ENCODE measurements at regions not wholly inside any gene's neighbourhood (a gene's known extent, or its start where the extent isn't known, plus 50 kb on each side); places are given as distances from the start of the nearest gene placed in this dataset.

DNA sequence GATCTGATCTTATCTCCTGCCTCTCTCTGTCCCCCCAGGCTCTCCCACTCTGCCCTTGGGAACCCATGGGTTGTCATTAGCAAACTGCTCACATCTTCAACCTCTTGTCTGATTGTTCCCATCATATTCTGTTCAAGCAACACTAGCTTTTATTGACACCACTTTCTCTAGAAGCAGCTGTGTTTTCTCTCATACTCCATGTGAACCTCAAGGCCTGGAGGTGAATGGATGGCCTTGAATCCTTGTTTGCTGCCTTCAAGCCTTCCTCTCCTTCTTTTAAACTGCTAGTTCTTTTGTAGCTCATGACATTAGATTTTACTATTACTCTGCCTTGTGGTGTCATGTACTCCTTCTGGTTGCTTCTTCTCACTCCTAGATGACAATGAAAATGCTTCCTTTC is 149.5 kb upstream of the WDFY3 start:
- Histone ChIP-seq H3K4me3 (ENCODE audit: low read length) (no peak overlapping the region), H3K9ac (ENCODE audit: low read length) (no peak overlapping the region), H3K9me3 (replicated peaks; ENCODE audit: insufficient read depth, low read length) (no peaks in the 10 kb centered on the region), H2AFZ (ENCODE audit: low read length) (no peak overlapping the region), H3K9me2 (replicated peaks; ENCODE audit: insufficient read depth, low read length) (no peaks in the 10 kb centered on the region), H3K4me2 (ENCODE audit: low read depth, low read length) (no peak overlapping the region), H3K36me3 (replicated peaks; ENCODE audit: insufficient read depth, low read length) (no peaks in the 10 kb centered on the region), H3K4me1 (ENCODE audit: low read length) (no peaks in the 10 kb centered on the region), H3K79me2 (ENCODE audit: low read length) (no peaks in the 10 kb centered on the region), H3K27me3 (replicated peaks; ENCODE audit: insufficient read depth, low read length) (no peaks in the 10 kb centered on the region), H3K27ac (ENCODE audit: low read length) (no peak overlapping the region), H3F3A (ENCODE audit: insufficient read depth, low read length) (no peaks in the 10 kb centered on the region), H4K20me1 (ENCODE audit: insufficient read depth, low read length) (no peaks in the 10 kb centered on the region)
- TF ChIP-seq EZH2phosphoT487 (IDR thresholded peaks at IDR 0.05; ENCODE audit: low read length) (no peak), EZH2 (optimal IDR thresholded peaks at IDR 0.05; ENCODE audit: low read depth, low read length) (no peak)
- TF ChIP-seq, protein P1, sequence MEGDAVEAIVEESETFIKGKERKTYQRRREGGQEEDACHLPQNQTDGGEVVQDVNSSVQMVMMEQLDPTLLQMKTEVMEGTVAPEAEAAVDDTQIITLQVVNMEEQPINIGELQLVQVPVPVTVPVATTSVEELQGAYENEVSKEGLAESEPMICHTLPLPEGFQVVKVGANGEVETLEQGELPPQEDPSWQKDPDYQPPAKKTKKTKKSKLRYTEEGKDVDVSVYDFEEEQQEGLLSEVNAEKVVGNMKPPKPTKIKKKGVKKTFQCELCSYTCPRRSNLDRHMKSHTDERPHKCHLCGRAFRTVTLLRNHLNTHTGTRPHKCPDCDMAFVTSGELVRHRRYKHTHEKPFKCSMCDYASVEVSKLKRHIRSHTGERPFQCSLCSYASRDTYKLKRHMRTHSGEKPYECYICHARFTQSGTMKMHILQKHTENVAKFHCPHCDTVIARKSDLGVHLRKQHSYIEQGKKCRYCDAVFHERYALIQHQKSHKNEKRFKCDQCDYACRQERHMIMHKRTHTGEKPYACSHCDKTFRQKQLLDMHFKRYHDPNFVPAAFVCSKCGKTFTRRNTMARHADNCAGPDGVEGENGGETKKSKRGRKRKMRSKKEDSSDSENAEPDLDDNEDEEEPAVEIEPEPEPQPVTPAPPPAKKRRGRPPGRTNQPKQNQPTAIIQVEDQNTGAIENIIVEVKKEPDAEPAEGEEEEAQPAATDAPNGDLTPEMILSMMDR (IDR thresholded peaks at IDR 0.05; ENCODE audit: low read length), result no peak
- DNase-seq, result no peak

DNA sequence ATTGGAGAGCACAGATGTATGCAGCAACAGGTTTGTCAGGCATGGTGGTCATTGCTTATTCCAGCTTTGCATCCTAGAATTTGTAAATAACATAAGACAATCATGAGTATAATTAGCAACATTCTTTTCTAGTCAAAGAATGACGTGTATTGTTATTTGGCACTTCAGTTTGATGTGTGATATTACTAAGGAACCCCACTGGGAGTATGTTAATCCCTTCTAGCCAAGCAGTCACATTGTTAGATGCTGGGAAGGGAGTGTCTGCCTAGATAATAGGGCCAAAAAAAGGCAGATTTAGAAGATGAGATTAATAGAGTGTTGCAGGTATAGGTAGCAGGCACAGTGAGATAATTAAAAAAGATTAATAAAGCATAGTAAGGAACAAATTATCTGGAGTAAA is 159.2 kb upstream of the WDFY3 start:
- no peaks in the 10 kb centered on the region for H3K4me1 ChIP-seq (ENCODE audit: low read length)
- H3K36me3 ChIP-seq (replicated peaks; ENCODE audit: insufficient read depth, low read length), result no peaks in the 10 kb centered on the region
- H3K79me2 ChIP-seq (ENCODE audit: low read length), result no peaks in the 10 kb centered on the region
- no peak overlapping the region for H2AFZ ChIP-seq (ENCODE audit: low read length)
- H3K9me2 ChIP-seq (replicated peaks; ENCODE audit: insufficient read depth, low read length), result no peaks in the 10 kb centered on the region
- H3K9me3 ChIP-seq (replicated peaks; ENCODE audit: insufficient read depth, low read length), result no peaks in the 10 kb centered on the region
- no peak for DNase-seq
- H3K27ac ChIP-seq (ENCODE audit: low read length), result no peak overlapping the region
- no peak for TF ChIP-seq EZH2 (optimal IDR thresholded peaks at IDR 0.05; ENCODE audit: low read depth, low read length)
- TF ChIP-seq, protein P1 (IDR thresholded peaks at IDR 0.05; ENCODE audit: low read length), result no peak
- TF ChIP-seq EZH2phosphoT487 (IDR thresholded peaks at IDR 0.05; ENCODE audit: low read length), result no peak
- no peaks in the 10 kb centered on the region for H3K27me3 ChIP-seq (replicated peaks; ENCODE audit: insufficient read depth, low read length)
- no peaks in the 10 kb centered on the region for H3F3A ChIP-seq (ENCODE audit: insufficient read depth, low read length)
- H4K20me1 ChIP-seq (ENCODE audit: insufficient read depth, low read length), result no peaks in the 10 kb centered on the region
- H3K4me2 ChIP-seq (ENCODE audit: low read depth, low read length), result no peak overlapping the region
- no peak overlapping the region for H3K9ac ChIP-seq (ENCODE audit: low read length)
- H3K4me3 ChIP-seq (ENCODE audit: low read length), result no peak overlapping the region

DNA sequence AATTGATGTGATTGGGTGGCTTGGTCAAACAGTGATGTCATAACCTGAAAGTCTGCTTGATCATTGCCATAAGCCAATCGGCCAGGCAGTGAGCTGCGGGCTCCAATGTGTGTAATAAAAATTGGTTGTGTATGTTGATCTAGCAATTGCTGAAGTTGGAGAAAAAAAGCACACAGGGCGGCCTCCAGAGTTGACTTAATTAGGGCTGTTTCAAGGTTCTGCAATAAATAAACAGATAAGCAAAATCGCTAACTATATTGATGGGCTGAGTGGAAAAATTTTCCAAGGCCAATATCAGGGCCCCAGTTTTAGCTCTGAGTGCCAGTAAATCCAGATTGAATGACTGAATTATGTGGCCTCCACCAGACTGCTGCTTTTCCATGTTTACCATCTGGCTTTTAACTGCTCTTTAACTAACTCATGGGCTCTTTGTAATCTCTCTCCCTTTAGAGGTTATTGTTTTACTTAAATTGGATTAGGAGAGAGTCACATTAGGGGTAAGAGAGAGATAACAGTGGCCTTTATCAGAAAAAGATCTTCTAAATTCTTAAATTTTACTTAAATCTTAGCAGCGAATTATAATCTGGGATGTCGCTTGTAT is 160.6 kb upstream of the WDFY3 start:
- Histone ChIP-seq H3K27ac (ENCODE audit: low read length) (no peak overlapping the region), H3K9me3 (replicated peaks; ENCODE audit: insufficient read depth, low read length) (no peaks in the 10 kb centered on the region), H3F3A (ENCODE audit: insufficient read depth, low read length) (no peaks in the 10 kb centered on the region), H3K4me1 (ENCODE audit: low read length) (no peaks in the 10 kb centered on the region), H2AFZ (ENCODE audit: low read length) (no peak overlapping the region), H3K9me2 (replicated peaks; ENCODE audit: insufficient read depth, low read length) (no peaks in the 10 kb centered on the region), H3K9ac (ENCODE audit: low read length) (no peak overlapping the region), H3K79me2 (ENCODE audit: low read length) (no peaks in the 10 kb centered on the region), H3K36me3 (replicated peaks; ENCODE audit: insufficient read depth, low read length) (no peaks in the 10 kb centered on the region), H3K27me3 (replicated peaks; ENCODE audit: insufficient read depth, low read length) (no peaks in the 10 kb centered on the region), H3K4me3 (ENCODE audit: low read length) (no peak overlapping the region), H4K20me1 (ENCODE audit: insufficient read depth, low read length) (no peaks in the 10 kb centered on the region), H3K4me2 (ENCODE audit: low read depth, low read length) (no peak overlapping the region)
- TF ChIP-seq EZH2 (optimal IDR thresholded peaks at IDR 0.05; ENCODE audit: low read depth, low read length) (no peak), EZH2phosphoT487 (IDR thresholded peaks at IDR 0.05; ENCODE audit: low read length) (no peak)
- TF ChIP-seq, protein P1 (IDR thresholded peaks at IDR 0.05; ENCODE audit: low read length), result no peak
- no peak for DNase-seq
